GM12878 (cell line): ENCODE measurements at regions not wholly inside any gene's neighbourhood (a gene's known extent, or its start where the extent isn't known, plus 50 kb on each side); places are given as distances from the start of the nearest gene placed in this dataset.
A peak's percentile ranks its signal among the peaks of the same experiment; 100 is the strongest.
"Not testable (repeated sequence)": the region's sequence is repeated elsewhere in the genome, so short reads cannot be mapped to it uniquely, and the experiment has no call there.

Experiments used
- ATAC-seq: fragments of 200-7000 bp; cut with Tn5 transposase; 3 replicates; pipeline ENCODE4 v1.9.1; 2020; ENCODE audit warnings: mild to moderate bottlenecking, moderate library complexity
- BruUV-seq: library from RNA; stranded (reverse); fragments of 400-500 nt; replicated peaks from 2 replicates; lab custom pipeline; 2021; lab: Mats Ljungman, UMichigan
- CTCF ChIA-PET: fragments of 300-600 bp; sonication (Branson Sonifier 250); formaldehyde crosslinking; extraction: SDS; loops from one replicate; lab custom pipeline; 2021; ENCODE audit warnings: inconsistent platforms; lab: Yijun Ruan, JAX
- POLR2A ChIA-PET: fragments of 350-600 bp; formaldehyde crosslinking; extraction: SDS; loops from one replicate; lab custom pipeline; 2021; ENCODE audit warnings: inconsistent platforms; lab: Charles Lee
- RAD21 ChIA-PET: fragments of 300-600 bp; sonication (Branson Sonifier 250); formaldehyde crosslinking; loops from one replicate; lab custom pipeline; 2023; ENCODE audit warnings: antibody characterized with exemption; ENCODE audit not compliant: unreplicated experiment; lab: Charles Lee
- SMC1A ChIA-PET: fragments of 300-600 bp; sonication (Branson Sonifier 250); formaldehyde crosslinking; loops from one replicate; lab custom pipeline; 2023; ENCODE audit not compliant: unreplicated experiment, uncharacterized antibody; lab: Charles Lee
- DNase-seq: peaks from one replicate; pipeline ENCODE4 v3.0.0-alpha.2; 2011; ENCODE audit warnings: low read depth, low spot score
- FAIRE-seq: peaks from 3 replicates; lab custom pipeline; 2011; peaks lifted over from hg19 to GRCh38; lab: Jason Lieb, UNC
- H2AFZ ChIP-seq: 2 replicates; pipeline ENCODE4 v1.6.0; 2011; ENCODE audit warnings: low read depth, low read length, control low read depth; ENCODE audit not compliant: control insufficient read depth
- H3K27ac ChIP-seq: 2 replicates; pipeline ENCODE4 v1.5.1; 2011; ENCODE audit warnings: control low read depth; ENCODE audit not compliant: control insufficient read depth, insufficient read depth
- H3K27me3 ChIP-seq, 2 experiments: replicated peaks in 1 of 2; 2 replicates each; pipeline versions ENCODE4 v1.6.0 to v1.6.1; 2011; ENCODE audit warnings: low read length in 1 of 2; ENCODE audit not compliant: control insufficient read depth in 2 of 2, insufficient read depth in 2 of 2
- H3K36me3 ChIP-seq, 2 experiments: 2 replicates each; pipeline ENCODE4 v1.5.1; 2011; ENCODE audit warnings: low read length in 1 of 2; ENCODE audit not compliant: control insufficient read depth in 2 of 2, insufficient read depth in 2 of 2
- H3K4me1 ChIP-seq: 2 replicates; pipeline ENCODE4 v1.6.1; 2011; ENCODE audit warnings: mild to moderate bottlenecking, low read length, moderate library complexity, mixed read lengths; ENCODE audit not compliant: control insufficient read depth, insufficient read depth
- H3K4me2 ChIP-seq: 2 replicates; pipeline ENCODE4 v1.6.0; 2011; ENCODE audit warnings: control low read depth; ENCODE audit not compliant: control insufficient read depth, insufficient read depth
- H3K4me3 ChIP-seq: fragments of 200-600 bp; sonication (generic); 2 replicates; pipeline ENCODE4 v1.5.1; 2016
- H3K79me2 ChIP-seq: 2 replicates; pipeline ENCODE4 v1.6.0; 2011; ENCODE audit warnings: low read length; ENCODE audit not compliant: control insufficient read depth, insufficient read depth
- H3K9ac ChIP-seq: 2 replicates; pipeline ENCODE4 v1.8.0; 2011; ENCODE audit warnings: low read length, control low read depth, mixed read lengths; ENCODE audit not compliant: control insufficient read depth, insufficient read depth
- H3K9me3 ChIP-seq: replicated peaks from 3 replicates; pipeline ENCODE4 v1.5.1; 2011; ENCODE audit warnings: mild to moderate bottlenecking, low read length; ENCODE audit not compliant: control insufficient read depth, insufficient read depth
- H4K20me1 ChIP-seq: 2 replicates; pipeline ENCODE4 v1.6.0; 2011; ENCODE audit not compliant: control insufficient read depth, insufficient read depth
- WGBS: methylation state at CpG from one replicate; pipeline ENCODE4 v1.1.6; 2016; ENCODE audit warnings: low lambda C conversion rate; ENCODE audit not compliant: insufficient replicate concordance, insufficient coverage; ENCODE audit errors: missing lambda C conversion rate; 5-methylcytosine and 5-hydroxymethylcytosine counted together
- in situ Hi-C: fragments of 300-500 bp; cut with MboI; formaldehyde crosslinking; loops from 9 replicates; pipeline ENCODE4 v1.14.3; 2018; ENCODE audit warnings: mixed read lengths
- intact Hi-C: fragments of 100-400 bp; cut with micrococcal nuclease; formaldehyde crosslinking; loops from one replicate; pipeline ENCODE4 v1.14.2; 2022; ENCODE audit not compliant: unreplicated experiment

DNA sequence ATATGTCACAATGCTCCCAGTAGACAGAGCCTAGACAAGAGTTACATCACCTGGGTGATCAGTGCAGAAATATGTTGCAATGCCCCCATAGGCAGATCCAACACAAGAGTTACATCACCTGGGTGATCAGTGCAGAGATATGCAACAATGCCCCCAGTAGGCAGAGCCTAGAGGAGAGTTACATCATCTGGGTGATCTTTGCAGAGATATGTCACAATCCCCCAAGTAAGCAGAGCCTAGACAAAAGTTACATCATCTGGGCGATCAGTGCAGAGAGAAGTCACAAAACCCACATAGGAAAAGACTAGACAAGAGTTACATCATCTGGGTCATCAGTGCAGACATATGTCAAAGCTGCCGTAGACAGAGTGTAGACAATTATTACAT, 138.2 kb upstream of the FRG2B start:
- H3K27me3 ChIP-seq, H2AFZ ChIP-seq, H3K4me2 ChIP-seq, POLR2A ChIA-PET, H4K20me1 ChIP-seq, BruUV-seq, SMC1A ChIA-PET, in situ Hi-C loops, H3K4me1 ChIP-seq, DNase-seq, ATAC-seq, FAIRE-seq, H3K4me3 ChIP-seq, H3K27ac ChIP-seq, H3K9ac ChIP-seq, RAD21 ChIA-PET, H3K36me3 ChIP-seq, H3K79me2 ChIP-seq, CTCF ChIA-PET, H3K9me3 ChIP-seq, intact Hi-C loops: not testable (repeated sequence)
- WGBS = no CpG with 5 or more reads among the region's 2 CpGs

DNA sequence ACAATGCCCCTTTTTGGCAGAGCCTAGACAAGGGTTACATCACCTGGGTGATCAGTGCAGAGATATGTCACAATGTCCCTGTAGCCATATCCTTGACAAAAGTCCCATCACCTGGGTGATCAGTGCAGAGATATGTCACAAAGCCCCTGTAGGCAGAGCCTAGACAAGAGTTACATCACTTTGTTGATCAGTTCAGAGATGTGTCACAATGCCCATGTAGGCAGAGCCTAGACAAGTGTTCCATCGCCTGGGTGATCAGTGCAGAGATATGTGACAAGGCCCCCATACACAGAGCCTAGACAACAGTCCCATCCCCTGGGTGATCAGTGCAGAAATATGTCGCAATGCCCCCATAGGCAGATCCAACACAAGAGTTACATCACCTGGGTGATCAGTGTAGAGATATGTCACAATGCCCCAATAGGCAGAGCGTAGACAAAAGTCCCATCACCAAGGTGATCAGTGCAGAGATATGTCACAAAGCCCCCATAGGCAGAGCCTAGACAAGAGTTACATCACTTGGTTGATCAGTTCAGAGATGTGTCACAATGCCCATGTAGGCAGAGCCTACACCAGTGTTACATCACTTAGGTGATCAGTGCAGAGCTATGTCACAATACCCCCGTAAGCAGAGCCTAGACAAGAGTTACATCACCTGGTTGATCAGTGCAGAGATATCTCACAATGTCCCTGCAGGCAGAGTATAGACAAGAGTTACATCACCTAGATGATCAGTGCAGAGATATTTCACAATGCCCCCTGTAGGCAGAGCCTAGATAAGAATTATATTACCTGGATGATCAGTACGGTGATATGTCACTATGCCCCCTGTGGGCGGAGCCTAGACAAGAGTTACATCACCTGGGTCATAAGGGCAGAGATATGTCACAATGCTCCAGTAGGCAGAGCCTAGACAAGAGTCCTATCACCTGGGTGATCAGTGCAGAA, 137.6 kb upstream of the FRG2B start:
- peak; percentile 1 for DNase-seq
- BruUV-seq, H3K9ac ChIP-seq, POLR2A ChIA-PET, intact Hi-C loops, H3K4me3 ChIP-seq, H3K27me3 ChIP-seq, H3K9me3 ChIP-seq, CTCF ChIA-PET, H3K79me2 ChIP-seq, H3K27ac ChIP-seq, H2AFZ ChIP-seq, H3K36me3 ChIP-seq, H3K4me2 ChIP-seq, H3K4me1 ChIP-seq, ATAC-seq, H4K20me1 ChIP-seq, RAD21 ChIA-PET, FAIRE-seq, SMC1A ChIA-PET, in situ Hi-C loops: not testable (repeated sequence)
- 54% methylated on average over 5 of the region's 6 CpGs for WGBS

GRCh38 chr10:133763190-133763589, 136.6 kb upstream of the FRG2B start:
- WGBS = no CpG with 5 or more reads among the region's 3 CpGs
- SMC1A ChIA-PET, in situ Hi-C loops: not testable (repeated sequence)

DNA sequence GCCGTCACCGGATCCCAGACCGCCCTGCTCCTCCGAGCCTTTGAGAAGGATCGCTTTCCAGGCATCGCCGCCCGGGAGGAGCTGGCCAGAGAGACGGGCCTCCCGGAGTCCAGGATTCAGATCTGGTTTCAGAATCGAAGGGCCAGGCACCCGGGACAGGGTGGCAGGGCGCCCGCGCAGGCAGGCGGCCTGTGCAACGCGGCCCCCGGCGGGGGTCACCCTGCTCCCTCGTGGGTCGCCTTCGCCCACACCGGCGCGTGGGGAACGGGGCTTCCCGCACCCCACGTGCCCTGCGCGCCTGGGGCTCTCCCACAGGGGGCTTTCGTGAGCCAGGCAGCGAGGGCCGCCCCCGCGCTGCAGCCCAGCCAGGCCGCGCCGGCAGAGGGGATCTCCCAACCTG, 127.0 kb upstream of the FRG2B start:
- H3K27me3 ChIP-seq, FAIRE-seq, RAD21 ChIA-PET, H3K36me3 ChIP-seq, H2AFZ ChIP-seq, CTCF ChIA-PET, H3K4me3 ChIP-seq, DNase-seq, H3K4me2 ChIP-seq, POLR2A ChIA-PET, H3K9me3 ChIP-seq, H3K4me1 ChIP-seq, H3K79me2 ChIP-seq, H3K9ac ChIP-seq, intact Hi-C loops, H4K20me1 ChIP-seq, BruUV-seq, SMC1A ChIA-PET, H3K27ac ChIP-seq, ATAC-seq, in situ Hi-C loops: not testable (repeated sequence)
- no CpG with 5 or more reads among the region's 39 CpGs for WGBS

More at GRCh38 chr10:133763190-133763589, 136.6 kb upstream of the FRG2B start:
- POLR2A ChIA-PET, H3K4me3 ChIP-seq, H3K9me3 ChIP-seq, ATAC-seq, H4K20me1 ChIP-seq, H3K9ac ChIP-seq, intact Hi-C loops, CTCF ChIA-PET, DNase-seq, FAIRE-seq, BruUV-seq, H3K79me2 ChIP-seq, H3K36me3 ChIP-seq, H3K27ac ChIP-seq, RAD21 ChIA-PET, H2AFZ ChIP-seq, H3K4me2 ChIP-seq, H3K4me1 ChIP-seq, H3K27me3 ChIP-seq: not testable (repeated sequence)
